Heart right ventricle (tissue), 16 donors: ENCODE measurements at regions not wholly inside any gene's neighbourhood (a gene's known extent, or its start where the extent isn't known, plus 50 kb on each side); places are given as distances from the start of the nearest gene placed in this dataset.
A peak's percentile ranks its signal among the peaks of the same experiment; 100 is the strongest.

Source experiments
- ATAC-seq, 8 donors: fragments of 200-7000 bp; cut with Tn5 transposase; one replicate each; pipeline ENCODE4 v1.9.1; 2020; ENCODE audit warnings: mild to moderate bottlenecking in 8 of 8, moderate library complexity in 8 of 8, moderate number of reproducible peaks in 1 of 8
- DNase-seq, 2 donors: peaks; one replicate each; pipeline ENCODE4 v3.0.0-alpha.2; 2020
- H3K27ac ChIP-seq, 10 donors: fragments of 200-600 bp; sonication (generic) in 2 of 10; one replicate each; pipeline versions ENCODE4 v1.5.0 to v1.8.0; 2020 to 2022; ENCODE audit warnings: mild to moderate bottlenecking in 3 of 10
- H3K27me3 ChIP-seq, 7 donors: fragments of 200-600 bp; one replicate each; pipeline ENCODE4 v1.8.0; 2021 to 2022; ENCODE audit warnings: mild to moderate bottlenecking in 2 of 7
- H3K36me3 ChIP-seq, 9 donors: fragments of 200-600 bp; sonication (generic) in 1 of 9; one replicate each; pipeline versions ENCODE4 v1.5.0 to v1.8.0; 2020 to 2022; ENCODE audit warnings: mild to moderate bottlenecking in 2 of 9
- H3K4me1 ChIP-seq, 9 donors: fragments of 200-600 bp; sonication (generic) in 1 of 9; one replicate each; pipeline versions ENCODE4 v1.5.0 to v1.8.0; 2020 to 2022; ENCODE audit warnings: mild to moderate bottlenecking in 4 of 9
- H3K4me3 ChIP-seq, 10 donors: fragments of 200-600 bp; sonication (generic) in 2 of 10; one replicate each; pipeline versions ENCODE4 v1.5.0 to v1.8.0; 2020 to 2022; ENCODE audit warnings: mild to moderate bottlenecking in 7 of 10, moderate library complexity in 2 of 10
- H3K9me3 ChIP-seq, 11 donors: fragments of 200-600 bp in 10 of 11; sonication (generic) in 2 of 11; one replicate each; pipeline versions ENCODE4 v1.5.0 to v1.8.0; 2013 to 2022; ENCODE audit warnings: mild to moderate bottlenecking in 2 of 11, control low read depth in 1 of 11, moderate library complexity in 1 of 11
- CTCF ChIP-seq, 9 donors: fragments of 200-600 bp; sonication (generic) in 2 of 9; IDR thresholded peaks; one replicate each; pipeline versions ENCODE4 v1.5.0 to v1.8.0; 2021 to 2022; ENCODE audit warnings: antibody characterized with exemption in 9 of 9, mild to moderate bottlenecking in 5 of 9, moderate library complexity in 1 of 9
- WGBS, 2 donors: extraction: QIAGEN DNeasy Blood & Tissue Kit; methylation state at CpG; one replicate each; pipeline ENCODE4 v1.1.7; 2013; ENCODE audit warnings: inconsistent platforms in 1 of 2; 5-methylcytosine and 5-hydroxymethylcytosine counted together
- intact Hi-C, 10 donors: fragments of 100-400 bp; cut with DNase I; formaldehyde crosslinking; loops; one replicate each; pipeline versions ENCODE4 v1.11.1 to v1.14.2; 2022
- donor health status: Arrhythmogenic right ventricular cardiomyopathy.
- donor health status: ischemic (EF 13 %, LVEDD 7.1; RV severe dilation, severe dysfunction).
- donor health status: healthy with polysubstance abuse.
- donor health status: DM: no; HTN: yes; CAD: no.
- donor health status: DM: no; HTN: no; CAD: no.
- donor health status: ischemic (EF 25% LVEDD 6.9; RV normal size, moderate dysfunction).
- donor health status: ischemic (EF 25% LVEDD 5.7; RV mildly dilated, moderate dysfunction).
- donor health status: healthy.
- donor health status: DM: yes; HTN: yes; CAD: no.
- donor health status: Ischemic cardiomyopathy.
- donor health status: ischemic (EF 35%, LVEDD 5.7; RV mildly dilated, moderate dysfunction).
- donor health status: nonischemic (EF 11% LVEDD 7.7; RV severe dilation, severe dysfunction).
- donor health status: DM: yes; HTN: yes; CAD: no.
- donor health status: PGD.
- donor health status: ischemic (EF 29% LVEDD 5.4; RV normal size, mild dysfunction).
- donor health status: nonischemic (EF 23%, LVEDD 6.1; RV moderate dilation, normal function).

- H3K4me3 ChIP-seq = no peak overlapping the region
- TF ChIP-seq CTCF (IDR thresholded peaks at IDR 0.05) = no peak
- H3K27ac ChIP-seq = peak overlapping the region in 2 of 10 donors; percentile 23 to 40
- WGBS, 2 donors = 61 to 69% methylated on average over 2 of the region's 2 CpGs
- peaks cover 0 to 12% (median 11%) of the 10 kb centered on the region in 9 donors for H3K4me1 ChIP-seq
- no peaks in the 10 kb centered on the region for H3K27me3 ChIP-seq
- H3K36me3 ChIP-seq = no peaks in the 10 kb centered on the region
- intact Hi-C loops = no loop called here
- H3K9me3 ChIP-seq = no peaks in the 10 kb centered on the region
- DNase-seq (no peak), ATAC-seq (no peak)
These were observed 130.2 kb downstream of the DUSP10 start for GRCh38 chr1:221611656-221612046.

- H3K36me3 ChIP-seq = no peaks in the 10 kb centered on the region
- no peak overlapping the region for H3K4me3 ChIP-seq
- DNase-seq (peak; percentile 43 to 66), ATAC-seq (peak; percentile 80 to 99 (median 93))
- TF ChIP-seq CTCF (IDR thresholded peaks at IDR 0.05) = no peak
- H3K27ac ChIP-seq = peak overlapping the region in 4 of 10 donors; percentile 1 to 40 (median 14)
- WGBS, 2 donors = 33 to 35% methylated on average over 5 of the region's 5 CpGs
- intact Hi-C loops = no loop called here
- H3K27me3 ChIP-seq = no peaks in the 10 kb centered on the region
- no peaks in the 10 kb centered on the region for H3K9me3 ChIP-seq
- peaks cover 0 to 12% (median 11%) of the 10 kb centered on the region in 9 donors for H3K4me1 ChIP-seq
These were observed 129.7 kb downstream of the DUSP10 start for GRCh38 chr1:221612047-221612777.

GRCh38 chr1:221620437-221621384 lies 121.2 kb downstream of the DUSP10 start:
- no peak overlapping the region for H3K27ac ChIP-seq
- 88% methylated on average over 5 of the region's 5 CpGs for WGBS, 2 donors
- H3K4me3 ChIP-seq = no peak overlapping the region
- intact Hi-C loops = no loop called here
- no peaks in the 10 kb centered on the region for H3K4me1 ChIP-seq
- DNase-seq (no peak), ATAC-seq (no peak)
- no peaks in the 10 kb centered on the region for H3K36me3 ChIP-seq
- no peaks in the 10 kb centered on the region for H3K27me3 ChIP-seq
- no peaks in the 10 kb centered on the region for H3K9me3 ChIP-seq
- TF ChIP-seq CTCF (IDR thresholded peaks at IDR 0.05) = no peak

- WGBS, 2 donors = 92 to 94% methylated on average over 2 of the region's 2 CpGs
- intact Hi-C loops = no loop called here
- H3K27ac ChIP-seq = no peak overlapping the region
These were observed 120.2 kb downstream of the DUSP10 start for GRCh38 chr1:221621683-221622082.

More at GRCh38 chr1:221621683-221622082, 120.2 kb downstream of the DUSP10 start:
- no peak for TF ChIP-seq CTCF (IDR thresholded peaks at IDR 0.05)
- no peaks in the 10 kb centered on the region for H3K27me3 ChIP-seq
- no peak for DNase-seq
- H3K36me3 ChIP-seq = no peaks in the 10 kb centered on the region
- peaks cover 0 to 3% (median 0%) of the 10 kb centered on the region in 11 donors for H3K9me3 ChIP-seq
- no peak overlapping the region for H3K4me3 ChIP-seq
- H3K4me1 ChIP-seq = no peaks in the 10 kb centered on the region
- ATAC-seq = no peak
